GM12864 (cell line): ENCODE measurements at regions not wholly inside any gene's neighbourhood (a gene's known extent, or its start where the extent isn't known, plus 50 kb on each side); places are given as distances from the start of the nearest gene placed in this dataset.

Experiments used
- DNase-seq: peaks from one replicate; pipeline ENCODE4 v3.0.0-alpha.2; 2011; ENCODE audit warnings: low read depth
- H3K4me3 ChIP-seq: 2 replicates; pipeline ENCODE4 v1.5.1; 2011; ENCODE audit warnings: mild to moderate bottlenecking, low read depth, low read length, control low read depth
- CTCF ChIP-seq: IDR thresholded peaks from 2 replicates; pipeline ENCODE4 v1.5.1; 2011; ENCODE audit warnings: low read depth, mild to moderate bottlenecking, moderate library complexity, low read length, control low read depth, inconsistent platforms; ENCODE audit errors: missing control alignments

GRCh38 chr5:89418407-89419085 is 535.6 kb upstream of the MEF2C start:
- no peak overlapping the region for H3K4me3 ChIP-seq
- DNase-seq: no peak
- no peak for TF ChIP-seq CTCF

DNA sequence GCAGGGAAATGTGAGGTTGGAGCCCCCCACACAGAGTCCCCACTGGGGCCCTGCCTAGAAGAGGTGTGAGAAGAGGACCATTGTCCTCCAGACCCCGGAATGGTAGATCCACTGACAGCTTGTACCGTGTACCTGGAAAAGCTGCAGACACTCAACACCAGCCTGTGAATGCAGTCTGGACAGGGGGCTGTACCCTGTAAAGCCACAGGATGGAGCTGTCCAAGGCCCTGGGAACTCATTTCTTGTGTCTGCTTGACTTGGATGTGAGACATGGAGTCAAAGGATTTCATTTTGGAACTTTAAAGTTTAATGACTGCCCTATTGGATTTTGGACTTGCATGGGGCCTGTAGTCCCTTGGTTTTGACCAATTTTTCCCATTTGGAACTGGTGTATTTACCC is 535.0 kb upstream of the MEF2C start:
- H3K4me3 ChIP-seq: no peak overlapping the region
- TF ChIP-seq CTCF: no peak
- DNase-seq: no peak

GRCh38 chr5:89417515-89417914 is 534.5 kb upstream of the MEF2C start:
- H3K4me3 ChIP-seq: no peak overlapping the region
- DNase-seq: no peak
- TF ChIP-seq CTCF: no peak

DNA sequence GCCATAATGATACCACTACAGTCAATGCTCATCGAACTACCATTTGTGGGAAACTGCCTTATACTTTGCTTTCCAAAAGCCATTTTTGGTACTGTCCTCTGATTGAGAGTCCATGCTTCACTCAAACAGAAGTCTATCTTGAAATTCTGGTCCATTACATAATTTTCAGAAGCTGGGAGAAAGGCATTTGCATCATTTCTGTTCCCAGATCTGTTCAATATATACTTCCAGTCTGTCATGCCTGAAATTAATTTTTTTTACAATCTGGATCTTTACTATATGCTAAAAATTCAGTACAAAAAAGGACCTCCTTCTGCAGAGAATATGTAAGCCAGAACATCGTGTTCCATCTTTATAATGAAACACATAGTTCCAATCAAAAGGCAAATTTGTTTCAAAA is 528.9 kb upstream of the MEF2C start:
- no peak for DNase-seq
- TF ChIP-seq CTCF: no peak
- H3K4me3 ChIP-seq: no peak overlapping the region

DNA sequence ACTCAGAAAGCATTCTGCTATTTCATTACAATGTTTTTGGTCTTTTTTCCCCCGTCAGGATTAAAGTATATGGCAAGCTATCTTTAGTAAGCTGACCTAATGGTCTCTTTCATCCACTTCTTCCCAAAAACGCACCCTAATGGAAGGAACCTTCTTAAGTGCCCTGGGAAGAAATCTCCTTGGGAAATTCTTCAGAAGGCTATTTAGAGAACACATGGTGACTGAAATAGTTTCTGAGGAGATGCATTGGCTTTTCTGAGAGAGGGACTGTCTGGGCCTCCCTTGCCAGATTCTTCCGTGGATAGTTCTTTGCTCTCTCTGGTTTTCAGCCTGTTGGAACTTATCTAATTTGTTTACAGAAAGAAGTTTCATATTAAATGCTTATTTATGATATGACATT is 524.1 kb upstream of the MEF2C start:
- no peak for TF ChIP-seq CTCF
- no peak overlapping the region for H3K4me3 ChIP-seq
- DNase-seq: no peak

- no peak overlapping the region for H3K4me3 ChIP-seq
- no peak for DNase-seq
- TF ChIP-seq CTCF: no peak
Measured at GRCh38 chr5:89401659-89402058, 518.7 kb upstream of the MEF2C start.

- no peak overlapping the region for H3K4me3 ChIP-seq
- TF ChIP-seq CTCF: no peak
- DNase-seq: no peak
Measured at GRCh38 chr5:89401012-89401411, 518.0 kb upstream of the MEF2C start.
